NOMO-1 (cell line): ENCODE measurements at regions not wholly inside any gene's neighbourhood (a gene's known extent, or its start where the extent isn't known, plus 50 kb on each side); places are given as distances from the start of the nearest gene placed in this dataset.
A peak's percentile ranks its signal among the peaks of the same experiment; 100 is the strongest.
"Not testable (repeated sequence)": the region's sequence is repeated elsewhere in the genome, so short reads cannot be mapped to it uniquely, and the experiment has no call there.

Experiments used
- DNase-seq, 2 experiments: peaks; one replicate each; lab custom pipeline; 2025; ENCODE audit not compliant: unreplicated experiment in 2 of 2; lab: John Stamatoyannopoulos, UW

DNA sequence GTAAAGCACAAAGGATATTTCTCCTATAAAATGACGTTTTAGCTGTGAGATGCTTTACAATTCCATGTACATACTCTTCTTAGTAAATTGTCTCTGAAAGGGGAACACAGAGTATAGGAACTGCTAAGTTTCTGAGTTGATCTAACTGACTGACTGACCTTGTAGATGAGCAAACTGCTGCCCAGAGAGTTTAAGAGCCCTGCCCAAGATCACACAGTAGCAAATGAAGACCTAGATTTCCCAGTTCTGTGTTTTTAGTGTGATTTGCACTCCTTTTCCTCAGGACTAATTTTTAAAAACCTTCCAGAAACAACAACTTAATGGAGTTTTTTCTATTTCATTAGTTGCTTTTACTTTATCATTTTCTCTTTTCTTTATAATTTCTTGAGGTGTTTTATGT lies 247.7 kb downstream of the PDCD6IP start:
- no peak for DNase-seq

DNA sequence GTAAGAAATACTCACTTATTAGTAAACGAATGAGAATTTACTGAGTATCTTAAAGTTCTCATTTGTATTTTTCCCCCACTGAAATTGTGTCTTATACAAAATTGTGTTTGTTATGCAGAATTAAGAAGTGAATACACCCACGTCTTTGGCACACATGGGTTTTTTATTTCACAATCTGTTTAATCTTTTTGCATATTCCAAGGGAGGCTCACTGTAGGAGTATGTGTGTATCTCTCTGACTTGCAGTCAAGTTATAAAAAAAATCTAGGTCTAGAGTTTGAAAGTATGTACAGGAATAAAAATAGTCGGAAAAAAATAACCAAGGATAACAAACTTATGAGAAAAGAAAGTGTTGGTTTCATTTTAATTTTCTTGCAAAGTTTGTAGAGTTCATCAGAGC lies 255.2 kb downstream of the PDCD6IP start:
- no peak for DNase-seq

DNA sequence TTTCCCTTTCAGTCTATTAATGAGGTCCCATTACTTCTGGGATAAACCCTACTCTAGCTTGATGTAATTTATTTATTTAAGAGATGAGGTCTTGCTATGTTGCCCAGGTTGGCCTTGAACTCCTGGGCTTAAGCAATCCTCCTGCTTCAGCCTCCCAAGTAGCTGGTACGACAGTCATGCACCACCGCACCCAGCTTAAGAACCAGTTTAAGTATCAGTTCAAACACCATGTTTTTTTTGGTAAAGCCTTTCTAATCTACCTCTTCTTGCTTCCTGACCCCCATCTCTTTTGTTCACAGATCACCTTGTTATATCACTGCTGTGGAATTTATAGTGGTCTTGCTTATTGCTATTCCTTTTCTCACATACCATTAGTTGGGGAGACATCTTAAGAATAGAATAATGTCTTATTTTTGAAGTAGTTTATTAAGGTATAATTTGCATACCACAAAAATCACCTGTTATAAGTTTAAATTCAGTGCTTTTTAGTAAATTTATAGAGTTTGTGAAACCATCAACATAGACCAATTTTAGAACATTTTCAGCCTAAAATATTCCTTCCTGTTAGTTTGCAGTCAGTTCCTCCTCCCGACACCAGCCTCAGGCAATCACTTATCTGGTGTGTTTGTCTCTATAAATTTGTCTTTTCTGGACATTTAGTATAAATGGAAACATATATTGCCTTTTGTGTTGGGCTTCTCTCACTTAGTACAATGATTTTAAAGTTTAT lies 257.9 kb downstream of the PDCD6IP start:
- no peak for DNase-seq

DNA sequence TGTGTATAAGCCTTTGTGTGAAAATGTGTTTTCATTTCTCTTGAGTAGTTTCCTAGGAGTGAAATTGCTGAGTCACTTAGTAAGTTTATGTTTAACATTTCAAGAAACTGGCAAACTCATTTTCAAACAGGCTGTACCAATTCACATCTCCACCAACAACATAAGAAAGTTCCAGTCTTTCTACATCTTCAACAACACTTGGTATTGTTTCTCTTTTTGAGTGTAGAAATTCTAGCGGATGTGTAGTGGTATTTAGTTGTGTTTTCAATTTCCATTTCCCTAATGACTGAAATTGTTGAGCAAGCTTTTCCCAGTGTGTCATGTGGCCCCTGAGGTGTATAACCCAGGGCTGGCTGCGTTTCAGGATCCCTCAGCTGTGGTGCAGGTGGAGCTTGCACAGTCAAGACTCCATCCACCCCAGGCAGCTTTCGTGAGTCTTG lies 258.5 kb downstream of the PDCD6IP start:
- peak in 1 of 2 experiments; percentile 20 for DNase-seq

DNA sequence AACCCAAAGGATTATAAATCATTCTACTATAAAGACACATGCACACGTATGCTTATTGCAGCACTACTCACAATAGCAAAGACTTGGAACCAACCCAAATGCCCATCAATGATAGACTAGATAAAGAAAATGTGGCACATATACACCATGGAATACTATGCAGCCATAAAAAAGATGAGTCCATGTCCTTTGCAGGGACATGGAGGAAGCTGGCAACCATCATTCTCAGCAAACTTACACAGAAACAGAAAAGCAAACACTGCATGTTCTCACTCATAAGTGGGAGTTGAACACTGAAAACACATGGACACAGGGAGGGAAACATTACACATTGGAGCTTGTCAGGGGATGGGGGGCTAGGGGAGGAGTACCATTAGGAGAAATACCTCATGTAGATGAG lies 262.6 kb downstream of the PDCD6IP start:
- DNase-seq = not testable (repeated sequence)

DNA sequence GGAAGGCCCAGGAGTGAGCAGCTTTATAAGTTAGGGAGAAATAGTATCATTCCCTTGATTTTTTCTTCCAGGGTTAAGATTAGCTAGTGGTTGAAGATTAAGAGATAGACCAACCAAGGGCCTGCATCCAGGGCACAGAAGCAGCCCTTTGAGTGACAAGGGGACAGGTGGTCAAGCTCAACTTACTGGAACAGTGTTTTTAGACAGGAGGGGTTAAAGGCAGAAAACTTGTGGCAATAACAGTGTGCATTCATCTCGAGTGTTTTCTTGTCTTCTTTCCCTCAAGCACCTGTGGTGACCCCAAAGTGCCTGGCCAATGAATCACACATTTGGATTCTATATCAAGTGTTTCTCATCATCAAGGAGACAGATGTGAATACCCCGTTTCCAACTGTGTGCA lies 267.5 kb downstream of the PDCD6IP start:
- DNase-seq = no peak

DNA sequence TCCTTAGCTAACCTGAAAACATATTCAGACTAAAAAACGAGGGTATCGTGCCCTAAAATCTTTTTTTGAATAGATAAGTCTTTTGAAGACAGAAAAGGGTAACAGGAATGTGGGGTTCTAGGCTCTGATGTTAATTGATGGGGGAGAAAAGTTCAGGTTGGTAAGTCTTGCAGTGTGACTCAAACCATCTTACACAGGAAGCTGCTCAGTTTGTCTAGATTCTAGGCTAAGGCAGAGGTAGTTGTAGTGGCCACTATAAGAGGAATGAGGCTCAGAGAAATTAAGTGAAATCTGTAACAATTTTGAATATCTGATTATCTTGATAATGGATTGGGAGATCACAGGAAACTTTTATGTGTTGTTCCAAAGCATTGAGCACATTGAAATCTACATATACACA lies 267.9 kb downstream of the PDCD6IP start:
- no peak for DNase-seq

DNA sequence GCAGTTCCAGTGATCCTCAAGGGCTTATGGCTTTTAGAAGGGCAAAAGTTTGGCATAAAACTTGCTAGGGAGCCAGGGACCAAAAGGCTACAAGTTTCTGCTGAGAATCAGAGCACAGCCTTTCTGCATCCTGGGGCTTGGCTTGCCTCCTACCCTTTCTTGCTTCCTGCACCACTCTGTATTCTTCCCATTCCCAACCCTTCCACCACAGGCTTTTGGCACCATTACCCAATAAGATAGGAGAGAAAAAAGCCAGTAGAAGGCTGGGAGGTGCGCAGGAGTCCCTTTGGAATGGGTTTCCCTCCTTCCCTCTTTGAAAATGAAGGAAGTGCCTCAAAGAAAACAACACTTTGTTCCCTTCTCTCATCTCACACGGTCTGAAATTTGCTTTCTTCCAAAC lies 268.6 kb downstream of the PDCD6IP start:
- no peak for DNase-seq

DNA sequence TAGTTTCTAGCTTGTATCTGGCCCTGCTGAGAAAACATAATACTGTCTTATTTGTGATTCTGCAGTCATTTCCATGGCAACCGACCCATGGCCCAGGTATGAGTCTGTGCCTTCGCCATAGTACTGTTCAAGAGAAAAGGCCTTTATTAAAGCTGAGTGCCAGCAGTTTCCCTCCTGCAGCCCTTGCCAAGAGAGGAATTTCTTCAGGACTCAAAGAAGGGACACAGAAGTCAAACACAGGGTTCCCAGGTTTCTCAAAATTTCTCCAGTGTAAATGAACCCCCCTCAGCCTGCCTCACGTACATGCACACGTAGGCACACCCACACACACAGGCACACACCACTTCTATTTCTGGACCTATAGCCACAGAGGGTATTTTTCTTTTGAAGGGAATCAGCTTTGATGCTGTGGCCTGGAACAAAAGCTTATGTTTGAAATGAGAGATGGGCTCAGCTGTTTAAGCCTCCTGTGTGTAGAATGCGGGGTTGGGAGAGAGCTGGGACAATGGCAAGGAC lies 269.2 kb downstream of the PDCD6IP start:
- no peak for DNase-seq

DNA sequence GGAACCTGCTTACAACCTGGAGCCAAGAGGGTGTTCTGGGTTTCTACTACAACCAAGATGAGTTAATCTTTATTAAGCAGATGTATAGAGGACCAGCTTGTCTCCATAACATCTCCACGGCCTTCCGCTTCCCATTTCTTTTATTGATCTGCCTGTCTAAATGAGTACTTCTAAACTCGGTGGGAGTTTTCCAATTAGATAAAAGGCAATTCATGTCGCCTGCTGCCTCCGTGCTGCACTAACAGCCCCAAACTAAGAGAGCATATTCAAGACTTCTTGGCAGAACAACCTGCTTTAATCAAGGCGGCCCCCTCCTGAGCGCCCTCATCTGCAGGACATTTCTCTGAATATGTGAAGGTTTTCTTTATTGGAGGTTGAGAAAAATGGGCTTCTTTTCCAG lies 270.1 kb downstream of the PDCD6IP start:
- no peak for DNase-seq

DNA sequence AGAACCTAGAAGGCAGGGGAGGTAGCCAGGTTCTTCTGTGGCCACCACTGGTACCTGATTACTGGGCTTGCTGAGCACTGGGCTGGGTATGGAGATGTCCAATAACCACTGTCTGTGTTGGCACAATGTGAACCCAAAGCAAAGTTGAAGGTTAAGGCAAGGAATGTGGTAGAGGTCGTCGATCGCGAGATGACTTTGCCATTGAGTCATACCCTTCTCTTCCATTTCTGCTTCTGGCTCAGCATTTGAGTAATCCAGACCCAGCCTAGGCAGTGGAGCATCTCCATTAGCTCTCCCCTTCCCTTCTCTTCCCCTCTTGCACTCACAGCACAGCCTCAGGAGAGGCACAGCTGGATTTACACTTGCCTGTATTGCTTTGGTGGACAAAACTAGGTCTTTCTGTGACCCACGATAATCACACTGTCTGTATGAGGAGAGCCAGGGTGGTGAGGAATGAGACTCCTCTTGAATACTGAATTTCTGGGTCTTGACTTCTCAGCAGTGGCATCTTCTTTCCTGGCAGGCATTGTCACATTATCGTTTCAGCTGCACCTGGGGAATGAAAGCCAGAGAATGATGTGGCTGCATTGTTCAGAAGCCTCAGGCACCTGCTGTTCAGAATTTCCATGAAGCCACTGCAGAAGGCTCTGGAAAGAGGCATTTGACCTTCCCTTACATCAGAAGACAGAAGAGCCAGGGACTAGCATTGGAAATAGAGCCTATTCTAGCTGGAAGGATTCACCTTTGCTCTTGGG lies 272.6 kb downstream of the PDCD6IP start:
- DNase-seq = no peak

DNA sequence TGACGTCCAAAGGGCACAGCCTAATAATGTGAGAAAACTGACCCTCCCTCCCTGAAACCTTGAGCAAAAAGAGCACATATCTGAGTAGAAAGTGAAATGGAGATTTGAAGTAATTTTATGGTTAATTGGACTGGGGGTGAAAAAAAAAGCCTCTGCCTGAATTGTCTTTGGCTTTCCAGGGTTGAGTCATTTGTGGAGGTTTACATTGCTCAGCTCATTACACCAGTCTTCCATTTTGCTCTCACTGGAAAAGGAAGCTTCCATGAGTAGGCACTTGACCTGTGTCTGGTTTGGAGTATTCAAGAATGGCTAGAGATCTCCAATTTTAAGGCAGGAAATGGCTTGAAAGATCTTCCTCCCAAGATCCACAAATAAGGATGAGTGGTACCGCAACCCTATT lies 273.9 kb downstream of the PDCD6IP start:
- no peak for DNase-seq

DNA sequence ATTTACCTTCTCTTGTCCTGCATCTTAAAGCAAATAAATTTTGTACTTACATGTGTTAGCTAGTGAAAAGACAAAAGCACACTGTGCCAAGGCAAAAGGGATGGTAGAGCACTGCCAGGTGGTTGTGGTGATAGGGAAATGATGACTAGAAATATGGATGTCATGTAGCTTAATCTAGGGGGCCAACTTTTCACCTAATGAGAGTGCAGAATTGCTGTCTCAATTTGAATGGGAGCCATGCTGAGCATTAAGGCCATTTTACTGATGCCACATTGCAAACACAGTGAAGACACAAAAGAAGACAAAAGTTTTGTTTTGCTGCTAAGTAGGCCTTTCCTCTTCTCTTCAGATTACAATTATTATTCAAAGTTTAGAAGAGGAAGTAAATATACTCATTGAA lies 274.7 kb downstream of the PDCD6IP start:
- no peak for DNase-seq

DNA sequence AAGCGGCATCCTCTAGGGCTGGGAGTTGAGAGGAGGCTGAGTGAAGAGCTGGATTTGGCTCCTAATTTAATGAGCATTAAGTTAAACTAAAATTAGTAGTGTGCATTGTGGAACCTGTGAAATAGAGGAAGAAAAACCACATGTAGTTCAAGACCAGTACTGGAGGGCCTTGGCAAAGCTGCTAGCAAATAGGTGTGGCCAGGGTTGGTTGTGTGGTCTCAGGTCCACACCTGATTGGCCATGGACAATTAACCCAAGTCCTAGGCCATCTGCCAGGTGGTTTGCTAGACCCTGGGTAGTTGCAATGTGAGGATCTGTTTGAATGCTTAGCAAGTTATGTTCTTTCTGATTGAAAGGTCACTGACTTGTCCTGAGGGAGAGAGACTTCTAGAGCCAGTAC lies 275.5 kb downstream of the PDCD6IP start:
- no peak for DNase-seq

DNA sequence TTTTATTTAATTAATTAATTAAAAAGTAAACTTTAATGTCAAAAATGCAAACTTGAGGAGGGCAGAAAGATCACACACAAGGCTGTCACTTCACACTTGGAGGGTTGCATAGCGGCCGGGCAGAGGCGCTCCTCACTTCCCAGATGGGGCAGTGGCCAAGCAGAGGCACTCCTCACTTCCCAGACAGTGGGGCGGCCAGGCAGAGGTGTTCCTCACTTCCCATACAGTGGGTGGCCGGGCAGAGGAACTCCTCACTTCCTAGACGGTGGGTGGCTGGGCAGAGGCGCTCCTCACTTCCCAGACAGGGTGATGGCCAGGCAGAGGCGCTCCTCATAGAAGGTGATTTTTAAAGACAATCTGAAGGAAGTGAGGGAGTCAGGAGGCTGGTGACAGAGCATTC lies 277.5 kb downstream of the PDCD6IP start:
- DNase-seq = no peak

DNA sequence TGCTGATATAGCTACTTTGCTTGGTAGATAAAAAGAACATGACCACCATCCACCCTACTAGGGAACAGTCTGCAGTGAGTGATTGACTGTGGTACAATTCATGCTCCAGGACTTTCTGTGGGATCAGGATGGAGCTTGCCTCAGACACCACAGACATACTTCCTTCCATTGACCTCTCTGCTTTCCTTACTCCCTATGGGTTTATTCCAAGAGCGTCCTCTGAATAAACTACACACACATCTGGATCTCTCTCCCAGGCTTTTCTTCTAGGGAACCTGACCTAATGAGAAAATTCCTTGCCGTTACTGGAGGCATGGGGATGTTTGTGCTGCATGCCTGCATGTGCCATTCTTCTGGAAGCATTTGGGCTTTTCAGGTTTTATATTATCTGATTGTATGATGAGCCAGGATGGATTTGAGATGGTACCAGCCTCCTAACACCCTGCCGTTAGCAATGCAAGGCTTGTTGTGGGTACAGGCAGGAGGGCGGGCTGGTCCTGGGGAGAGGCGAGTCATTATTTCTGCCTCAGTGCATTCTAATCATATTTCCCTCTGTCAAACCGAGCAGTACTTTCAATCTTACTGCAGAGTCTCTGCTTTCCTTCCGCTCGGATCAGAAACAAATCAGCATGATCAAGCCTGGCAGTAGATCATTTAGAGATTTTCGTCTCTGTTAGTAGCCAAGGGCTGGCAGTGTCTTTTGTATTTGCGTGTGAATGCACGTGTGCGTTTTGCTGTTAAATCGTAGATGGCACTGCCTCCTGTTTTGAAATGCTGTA lies 279.2 kb downstream of the PDCD6IP start:
- DNase-seq = no peak

DNA sequence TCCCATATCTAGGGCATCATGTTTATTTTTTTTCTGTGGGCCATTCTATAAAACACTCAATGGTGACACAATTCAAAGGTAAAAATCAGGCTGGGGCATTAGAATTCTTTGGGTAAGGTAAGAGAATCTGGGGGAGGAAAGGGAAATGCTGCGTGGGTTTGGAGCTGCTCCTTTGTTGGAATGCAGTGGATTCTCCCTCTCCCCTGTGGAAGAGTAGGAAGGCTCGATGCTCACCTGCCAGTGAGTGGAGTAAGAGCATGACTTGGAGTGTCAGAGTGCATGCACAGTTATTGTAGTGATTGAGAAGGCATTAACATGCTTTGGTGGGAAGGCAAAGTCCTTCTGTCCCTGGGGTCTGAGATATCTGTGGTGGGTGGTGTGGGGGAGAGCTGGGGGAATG lies 280.0 kb downstream of the PDCD6IP start:
- DNase-seq = no peak

DNA sequence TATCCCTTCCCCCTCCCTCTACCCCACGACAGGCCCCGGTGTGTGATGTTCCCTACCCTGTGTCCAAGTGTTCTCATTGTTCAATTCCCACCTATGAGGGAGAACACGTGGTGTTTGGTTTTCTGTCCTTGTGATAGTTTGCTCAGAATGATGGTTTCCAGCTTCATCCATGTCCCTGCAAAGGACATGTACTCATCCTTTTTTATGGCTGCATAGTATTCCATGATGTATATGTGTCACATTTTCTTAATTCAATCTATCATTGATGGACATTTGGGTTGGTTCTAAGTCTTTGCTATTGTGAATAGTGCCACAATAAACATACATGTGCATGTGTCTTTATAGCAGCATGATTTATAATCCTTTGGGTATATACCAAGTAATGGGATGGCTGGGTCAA lies 281.4 kb downstream of the PDCD6IP start:
- not testable (repeated sequence) for DNase-seq

DNA sequence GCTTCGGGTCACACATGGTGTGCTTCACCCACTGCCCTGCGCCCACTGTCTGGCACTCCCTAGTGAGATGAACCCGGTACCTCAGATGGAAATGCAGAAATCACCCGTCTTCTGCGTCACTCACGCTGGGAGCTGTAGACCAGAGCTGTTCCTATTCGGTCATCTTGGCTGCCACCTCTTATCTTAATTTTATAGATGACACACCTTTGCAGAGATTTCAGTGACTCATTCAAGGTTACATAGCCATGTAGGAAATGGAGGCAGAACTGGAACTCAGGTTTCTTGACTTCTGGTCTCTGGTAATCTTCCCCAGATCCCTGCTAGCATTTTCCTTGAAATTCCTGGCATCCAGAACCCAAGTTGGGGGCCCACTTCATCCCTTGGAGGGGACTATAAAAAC lies 291.9 kb downstream of the PDCD6IP start:
- DNase-seq = not testable (repeated sequence)

DNA sequence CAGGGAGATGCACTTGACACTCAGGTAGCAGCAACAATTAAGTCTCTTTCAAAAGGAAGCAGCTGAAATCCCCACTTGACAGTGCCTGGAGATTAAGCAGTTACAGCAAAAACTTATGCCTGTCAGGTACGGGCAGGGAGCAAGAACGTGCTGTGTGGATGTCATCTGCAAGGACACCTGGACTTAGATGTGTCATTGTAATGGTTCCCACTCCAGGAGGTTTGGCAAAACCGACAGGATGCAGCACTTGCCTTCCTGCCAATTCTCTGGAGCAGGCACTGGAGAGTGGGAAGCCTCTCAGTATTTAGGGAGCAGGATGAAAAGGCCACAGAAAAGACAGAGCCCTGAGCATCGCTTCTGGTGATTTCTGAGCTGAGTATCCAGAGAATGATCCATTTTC lies 292.4 kb downstream of the PDCD6IP start:
- no peak for DNase-seq

DNA sequence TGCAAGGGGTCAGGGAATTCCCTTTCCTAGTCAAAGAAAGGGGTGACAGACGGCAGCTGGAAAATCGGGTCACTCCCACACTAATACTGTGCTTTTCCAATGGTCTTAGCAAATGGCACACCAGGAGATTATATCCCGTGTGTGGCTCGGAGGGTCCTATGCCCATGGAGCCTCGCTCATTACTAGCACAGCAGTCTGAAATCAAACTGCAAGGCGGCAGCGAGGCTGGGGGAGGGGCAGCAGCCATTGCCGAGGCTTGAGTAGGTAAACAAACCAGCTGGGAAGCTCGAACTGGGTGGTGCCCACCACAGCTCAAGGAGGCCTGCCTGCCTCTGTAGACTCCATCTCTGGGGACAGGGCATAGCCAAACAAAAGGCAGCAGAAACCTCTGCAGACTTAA lies 295.9 kb downstream of the PDCD6IP start:
- not testable (repeated sequence) for DNase-seq
